MCF 10A (cell line): ENCODE measurements at regions not wholly inside any gene's neighbourhood (a gene's known extent, or its start where the extent isn't known, plus 50 kb on each side); places are given as distances from the start of the nearest gene placed in this dataset.

Source experiments
- BruUV-seq: library from RNA; stranded (reverse); fragments of 400-500 nt; replicated peaks from 2 replicates; lab custom pipeline; 2021; lab: Mats Ljungman, UMichigan
- CTCF ChIA-PET: fragments of 300-600 bp; sonication (Branson Sonifier 250); formaldehyde crosslinking; extraction: SDS; loops from one replicate; lab custom pipeline; 2021; ENCODE audit warnings: antibody characterized with exemption, inconsistent platforms; lab: Yijun Ruan, JAX
- POLR2A ChIA-PET: fragments of 300-600, 350-650 bp; sonication (Branson Sonifier 250); formaldehyde crosslinking; extraction: SDS; loops from one replicate; lab custom pipeline; 2020; ENCODE audit warnings: antibody characterized with exemption, inconsistent platforms; lab: Yijun Ruan, JAX
- DNase-seq: peaks from one replicate; pipeline ENCODE4 v3.0.0-alpha.2; 2018; ENCODE audit not compliant: unreplicated experiment
- H3K27ac Mint-ChIP-seq: one replicate; pipeline ENCODE4 v1.8.0; 2022; ENCODE audit warnings: mild to moderate bottlenecking, low read depth, mixed read lengths; ENCODE audit not compliant: unreplicated experiment
- H3K27me3 Mint-ChIP-seq: one replicate; pipeline ENCODE4 v1.8.0; 2022; ENCODE audit warnings: mixed read lengths; ENCODE audit not compliant: insufficient read depth, unreplicated experiment
- H3K36me3 Mint-ChIP-seq: one replicate; pipeline ENCODE4 v1.8.0; 2022; ENCODE audit warnings: mild to moderate bottlenecking, moderate library complexity, mixed read lengths; ENCODE audit not compliant: insufficient read depth, unreplicated experiment
- H3K4me1 Mint-ChIP-seq: one replicate; pipeline ENCODE4 v1.8.0; 2022; ENCODE audit warnings: mixed read lengths; ENCODE audit not compliant: insufficient read depth, unreplicated experiment
- H3K4me3 Mint-ChIP-seq: one replicate; pipeline ENCODE4 v1.8.0; 2022; ENCODE audit warnings: mild to moderate bottlenecking, moderate library complexity, mixed read lengths; ENCODE audit not compliant: unreplicated experiment
- H3K9me3 Mint-ChIP-seq: one replicate; pipeline ENCODE4 v1.8.0; 2022; ENCODE audit warnings: mixed read lengths; ENCODE audit not compliant: unreplicated experiment
- CTCF ChIP-seq: fragments of 200-600 bp; IDR thresholded peaks from one replicate; pipeline ENCODE4 v1.8.0; 2022; ENCODE audit warnings: antibody characterized with exemption, mild to moderate bottlenecking; ENCODE audit not compliant: unreplicated experiment
- intact Hi-C: fragments of 100-400 bp; cut with micrococcal nuclease; formaldehyde crosslinking; loops from 2 replicates; pipeline ENCODE4 v1.14.1; 2022

GRCh38 chr16:25628766-25629165, 63.0 kb upstream of the HS3ST4 start:
- Mint-ChIP-seq H3K36me3 (no peaks in the 10 kb centered on the region), H3K27me3 (no peaks in the 10 kb centered on the region), H3K9me3 (peaks cover 13% of the 10 kb centered on the region), H3K27ac (no peak overlapping the region), H3K4me3 (no peak overlapping the region), H3K4me1 (no peaks in the 10 kb centered on the region)
- no TSS peak for BruUV-seq
- intact Hi-C loops = no loop called here
- no peak for DNase-seq
- TF ChIP-seq CTCF = no peak
- ChIA-PET CTCF (no interaction called here), POLR2A (no interaction called here)

GRCh38 chr16:25627641-25628040, 64.1 kb upstream of the HS3ST4 start:
- no peaks in the 10 kb centered on the region for H3K36me3 Mint-ChIP-seq
- no peak overlapping the region for H3K27ac Mint-ChIP-seq
- no peak for TF ChIP-seq CTCF
- ChIA-PET POLR2A (no interaction called here), CTCF (no interaction called here)
- H3K4me1 Mint-ChIP-seq = no peaks in the 10 kb centered on the region
- intact Hi-C loops = no loop called here
- BruUV-seq = no TSS peak
- peaks cover 10% of the 10 kb centered on the region for H3K9me3 Mint-ChIP-seq
- no peak for DNase-seq
- H3K4me3 Mint-ChIP-seq = no peak overlapping the region
- H3K27me3 Mint-ChIP-seq = no peaks in the 10 kb centered on the region

- H3K27me3 Mint-ChIP-seq = no peaks in the 10 kb centered on the region
- no peak overlapping the region for H3K4me3 Mint-ChIP-seq
- peaks cover 25% of the 10 kb centered on the region for H3K9me3 Mint-ChIP-seq
- BruUV-seq = no TSS peak
- DNase-seq = no peak
- CTCF ChIA-PET = no interaction called here
- POLR2A ChIA-PET = no interaction called here
- H3K36me3 Mint-ChIP-seq = no peaks in the 10 kb centered on the region
- intact Hi-C loops = no loop called here
- no peaks in the 10 kb centered on the region for H3K4me1 Mint-ChIP-seq
- no peak overlapping the region for H3K27ac Mint-ChIP-seq
- no peak for TF ChIP-seq CTCF
Observed at GRCh38 chr16:25626172-25626571, 65.6 kb upstream of the HS3ST4 start.

DNA sequence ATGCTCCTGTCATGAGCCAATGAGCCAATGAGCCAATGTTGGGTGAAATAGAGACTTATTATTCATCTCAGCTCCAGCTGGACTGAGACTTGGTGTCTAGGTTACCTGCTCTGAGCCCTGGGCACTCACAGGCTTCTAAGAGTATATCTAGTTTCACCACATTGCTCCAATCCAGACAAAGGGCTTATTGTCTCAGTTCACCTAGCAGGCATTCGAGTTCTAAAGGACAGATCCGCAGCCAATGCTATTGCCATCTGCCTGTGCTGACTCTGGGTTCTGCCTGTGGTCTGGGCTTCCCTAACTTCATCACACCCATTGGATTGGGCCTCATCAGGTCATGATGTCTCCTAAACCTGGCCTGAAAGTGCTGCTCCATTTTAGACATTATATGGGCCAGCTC, 66.1 kb upstream of the HS3ST4 start:
- Mint-ChIP-seq H3K9me3 (peaks cover 26% of the 10 kb centered on the region), H3K4me3 (no peak overlapping the region), H3K36me3 (no peaks in the 10 kb centered on the region), H3K27me3 (no peaks in the 10 kb centered on the region), H3K4me1 (no peaks in the 10 kb centered on the region), H3K27ac (no peak overlapping the region)
- intact Hi-C loops = no loop called here
- DNase-seq = no peak
- no TSS peak for BruUV-seq
- POLR2A ChIA-PET = no interaction called here
- TF ChIP-seq CTCF = no peak
- CTCF ChIA-PET = no interaction called here
